CD14-positive monocyte (primary cell): ENCODE measurements at regions not wholly inside any gene's neighbourhood (a gene's known extent, or its start where the extent isn't known, plus 50 kb on each side); places are given as distances from the start of the nearest gene placed in this dataset.

Experiments
- DNase-seq, 3 donors: peaks; one replicate each; pipeline ENCODE4 v3.0.0-alpha.2; 2011 to 2022
- H2AFZ ChIP-seq: 2 replicates; pipeline ENCODE4 v1.6.0; 2012; ENCODE audit warnings: mild to moderate bottlenecking, low read depth, low read length, inconsistent platforms; ENCODE audit not compliant: insufficient read depth, poor library complexity, severe bottlenecking
- H3K27ac ChIP-seq, 2 donors: 1 replicate in 1 of 2; 2 replicates in 1 of 2; pipeline ENCODE4 v1.5.1; 2012 to 2013; ENCODE audit warnings: low read length in 2 of 2, control low read depth in 1 of 2, inconsistent platforms in 1 of 2, low read depth in 1 of 2, mild to moderate bottlenecking in 1 of 2
- H3K27me3 ChIP-seq, 2 donors: one replicate each; pipeline versions ENCODE4 v1.6.0 to v1.6.1; 2011 to 2013; ENCODE audit warnings: low read length in 2 of 2; ENCODE audit not compliant: control insufficient read depth in 2 of 2, insufficient read depth in 2 of 2
- H3K36me3 ChIP-seq, 2 donors: replicated peaks in 1 of 2; 1 replicate in 1 of 2; 2 replicates in 1 of 2; pipeline versions ENCODE4 v1.5.1 to v1.6.1; 2012 to 2013; ENCODE audit warnings: low read length in 2 of 2, control low read depth in 1 of 2, inconsistent platforms in 1 of 2, mild to moderate bottlenecking in 1 of 2; ENCODE audit not compliant: insufficient read depth in 2 of 2, control insufficient read depth in 1 of 2
- H3K4me1 ChIP-seq, 2 donors: 1 replicate in 1 of 2; 2 replicates in 1 of 2; pipeline versions ENCODE4 v1.5.1 to v1.6.1; 2012 to 2013; ENCODE audit warnings: low read length in 2 of 2, control low read depth in 1 of 2, inconsistent platforms in 1 of 2, mild to moderate bottlenecking in 1 of 2, moderate library complexity in 1 of 2; ENCODE audit not compliant: insufficient read depth in 2 of 2, control insufficient read depth in 1 of 2
- H3K4me2 ChIP-seq: replicated peaks from 2 replicates; pipeline ENCODE3; 2012; ENCODE audit warnings: low read length, moderate library complexity, mild to moderate bottlenecking; ENCODE audit not compliant: poor library complexity, severe bottlenecking; ENCODE audit errors: extremely low read depth
- H3K4me3 ChIP-seq, 3 experiments: fragments of 200-600 bp in 1 of 3; sonication (generic) in 1 of 3; replicated peaks in 1 of 3; 1 replicate in 2 of 3; 2 replicates in 1 of 3; pipeline ENCODE4 v1.5.1; 2011 to 2013; ENCODE audit warnings: low read length in 3 of 3, mild to moderate bottlenecking in 3 of 3, control low read depth in 2 of 3, low read depth in 2 of 3, inconsistent platforms in 1 of 3, moderate library complexity in 1 of 3
- H3K79me2 ChIP-seq: 2 replicates; pipeline ENCODE4 v1.6.0; 2012; ENCODE audit warnings: mild to moderate bottlenecking, control low read depth, inconsistent platforms, low read length, moderate library complexity; ENCODE audit not compliant: insufficient read depth
- H3K9ac ChIP-seq: 2 replicates; pipeline ENCODE4 v1.6.0; 2017; ENCODE audit warnings: low read length, mild to moderate bottlenecking; ENCODE audit not compliant: insufficient read depth, poor library complexity, severe bottlenecking
- H3K9me3 ChIP-seq, 2 donors: replicated peaks in 1 of 2; 1 replicate in 1 of 2; 2 replicates in 1 of 2; pipeline versions ENCODE4 v1.5.1 to v1.6.1; 2012 to 2013; ENCODE audit warnings: low read length in 2 of 2, control low read depth in 1 of 2; ENCODE audit not compliant: control insufficient read depth in 1 of 2, insufficient read depth in 1 of 2
- H4K20me1 ChIP-seq: 2 replicates; pipeline ENCODE4 v1.6.0; 2012; ENCODE audit warnings: mild to moderate bottlenecking, low read length, control low read depth, moderate library complexity; ENCODE audit not compliant: insufficient read depth
- H3K27ac Mint-ChIP-seq, 7 donors: one replicate each; pipeline ENCODE4 v1.8.0; 2020; ENCODE audit warnings: mild to moderate bottlenecking in 7 of 7, mixed read lengths in 7 of 7, moderate library complexity in 6 of 7, inconsistent platforms in 2 of 7
- H3K27me3 Mint-ChIP-seq, 3 donors: one replicate each; pipeline ENCODE4 v1.8.0; 2021 to 2022; ENCODE audit warnings: low read depth in 3 of 3, mild to moderate bottlenecking in 3 of 3, mixed read lengths in 3 of 3, moderate library complexity in 3 of 3, inconsistent platforms in 1 of 3
- H3K36me3 Mint-ChIP-seq, 2 donors: one replicate each; pipeline ENCODE4 v1.8.0; 2020; ENCODE audit warnings: mixed read lengths in 2 of 2, inconsistent platforms in 1 of 2, mild to moderate bottlenecking in 1 of 2
- H3K4me1 Mint-ChIP-seq: one replicate; pipeline ENCODE4 v1.8.0; 2020; ENCODE audit warnings: mild to moderate bottlenecking, mixed read lengths
- H3K4me3 Mint-ChIP-seq, 2 donors: one replicate each; pipeline ENCODE4 v1.8.0; 2020; ENCODE audit warnings: mild to moderate bottlenecking in 2 of 2, mixed read lengths in 2 of 2, moderate library complexity in 1 of 2
- H3K9me3 Mint-ChIP-seq, 7 donors: one replicate each; pipeline ENCODE4 v1.8.0; 2020 to 2022; ENCODE audit warnings: mixed read lengths in 7 of 7, mild to moderate bottlenecking in 6 of 7, moderate library complexity in 6 of 7, inconsistent platforms in 2 of 7
- WGBS: methylation state at CpG from one replicate; pipeline ENCODE4 v1.1.5; 2013; ENCODE audit warnings: missing lambda C conversion rate; ENCODE audit not compliant: insufficient coverage; 5-methylcytosine and 5-hydroxymethylcytosine counted together
- intact Hi-C, 2 donors: fragments of 100-400 bp; cut with micrococcal nuclease; formaldehyde crosslinking; loops; one replicate each; pipeline versions ENCODE4 v1.15.0 to v1.15.1; 2023
- TF ChIP-seq, protein P1 (sequence below): fragments of 200-600 bp; IDR thresholded peaks from one replicate; pipeline ENCODE4 v1.8.0; 2022; ENCODE audit warnings: antibody characterized with exemption, mild to moderate bottlenecking

- Mint-ChIP-seq H3K27ac (peak overlapping the region in 1 of 7 donors; percentile 7), H3K9me3 (peaks cover 0 to 4% (median 0%) of the 10 kb centered on the region in 7 donors), H3K27me3 (peaks cover 0 to 2% (median 0%) of the 10 kb centered on the region in 3 donors), H3K4me1 (peaks cover 10% of the 10 kb centered on the region), H3K4me3 (no peak overlapping the region), H3K36me3 (no peaks in the 10 kb centered on the region)
- no peak overlapping the region for H3K4me2 ChIP-seq
- no peak overlapping the region for H3K27ac ChIP-seq
- no peak overlapping the region for H3K9ac ChIP-seq
- H4K20me1 ChIP-seq, result no peaks in the 10 kb centered on the region
- no peaks in the 10 kb centered on the region for H3K4me1 ChIP-seq
- H3K27me3 ChIP-seq, result no peaks in the 10 kb centered on the region
- H3K9me3 ChIP-seq, result no peaks in the 10 kb centered on the region
- TF ChIP-seq, protein P1, sequence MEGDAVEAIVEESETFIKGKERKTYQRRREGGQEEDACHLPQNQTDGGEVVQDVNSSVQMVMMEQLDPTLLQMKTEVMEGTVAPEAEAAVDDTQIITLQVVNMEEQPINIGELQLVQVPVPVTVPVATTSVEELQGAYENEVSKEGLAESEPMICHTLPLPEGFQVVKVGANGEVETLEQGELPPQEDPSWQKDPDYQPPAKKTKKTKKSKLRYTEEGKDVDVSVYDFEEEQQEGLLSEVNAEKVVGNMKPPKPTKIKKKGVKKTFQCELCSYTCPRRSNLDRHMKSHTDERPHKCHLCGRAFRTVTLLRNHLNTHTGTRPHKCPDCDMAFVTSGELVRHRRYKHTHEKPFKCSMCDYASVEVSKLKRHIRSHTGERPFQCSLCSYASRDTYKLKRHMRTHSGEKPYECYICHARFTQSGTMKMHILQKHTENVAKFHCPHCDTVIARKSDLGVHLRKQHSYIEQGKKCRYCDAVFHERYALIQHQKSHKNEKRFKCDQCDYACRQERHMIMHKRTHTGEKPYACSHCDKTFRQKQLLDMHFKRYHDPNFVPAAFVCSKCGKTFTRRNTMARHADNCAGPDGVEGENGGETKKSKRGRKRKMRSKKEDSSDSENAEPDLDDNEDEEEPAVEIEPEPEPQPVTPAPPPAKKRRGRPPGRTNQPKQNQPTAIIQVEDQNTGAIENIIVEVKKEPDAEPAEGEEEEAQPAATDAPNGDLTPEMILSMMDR, result no peak
- no peak overlapping the region for H2AFZ ChIP-seq
- intact Hi-C loops, result no loop called here
- DNase-seq, result no peak
- H3K36me3 ChIP-seq, result no peaks in the 10 kb centered on the region
- WGBS, result no CpG with 5 or more reads among the region's 2 CpGs
- H3K79me2 ChIP-seq, result no peaks in the 10 kb centered on the region
- H3K4me3 ChIP-seq, result no peak overlapping the region
Observed at GRCh38 chr15:81747482-81747881, 298.3 kb downstream of the MEX3B start.

- Histone ChIP-seq H4K20me1 (no peaks in the 10 kb centered on the region), H3K9me3 (no peaks in the 10 kb centered on the region), H3K27ac (no peak overlapping the region), H3K9ac (no peak overlapping the region), H3K4me2 (no peak overlapping the region), H3K79me2 (no peaks in the 10 kb centered on the region), H3K27me3 (no peaks in the 10 kb centered on the region), H3K4me1 (no peaks in the 10 kb centered on the region), H3K4me3 (no peak overlapping the region), H3K36me3 (no peaks in the 10 kb centered on the region), H2AFZ (no peak overlapping the region)
- Mint-ChIP-seq H3K4me3 (no peak overlapping the region), H3K36me3 (no peaks in the 10 kb centered on the region), H3K27me3 (peaks cover 0 to 2% (median 0%) of the 10 kb centered on the region in 3 donors), H3K27ac (no peak overlapping the region), H3K9me3 (peaks cover 0 to 4% (median 0%) of the 10 kb centered on the region in 7 donors), H3K4me1 (peaks cover 10% of the 10 kb centered on the region)
- intact Hi-C loops, result no loop called here
- TF ChIP-seq, protein P1, result no peak
- DNase-seq, result no peak
- WGBS, result no CpG with 5 or more reads among the region's 3 CpGs
Observed at GRCh38 chr15:81747026-81747425, 298.8 kb downstream of the MEX3B start.
